Brain microvascular endothelial cell (primary cell): ENCODE measurements at regions not wholly inside any gene's neighbourhood (a gene's known extent, or its start where the extent isn't known, plus 50 kb on each side); places are given as distances from the start of the nearest gene placed in this dataset.

ENCODE experiments used
- DNase-seq: peaks from one replicate; pipeline ENCODE4 v3.0.0-alpha.2; 2020
- H3K27ac ChIP-seq: fragments of 250-450 bp; sonication (Bioruptor Pico); 2 replicates; pipeline ENCODE4 v1.5.1; 2020; ENCODE audit warnings: mild to moderate bottlenecking, moderate library complexity
- H3K27me3 ChIP-seq: fragments of 250-450 bp; sonication (Bioruptor Pico); replicated peaks from 2 replicates; pipeline ENCODE4 v1.5.1; 2020; ENCODE audit warnings: mild to moderate bottlenecking
- H3K36me3 ChIP-seq: fragments of 250-450 bp; sonication (Bioruptor Pico); replicated peaks from 2 replicates; pipeline ENCODE4 v1.5.1; 2020; ENCODE audit warnings: mild to moderate bottlenecking
- H3K4me3 ChIP-seq: 2 replicates; pipeline ENCODE4 v1.5.1; 2011; ENCODE audit warnings: low read depth, mild to moderate bottlenecking, control low read depth, low read length, moderate library complexity
- in situ Hi-C: cut with HindIII; loops from 2 replicates; pipeline ENCODE4 v1.10.0; 2017; ENCODE audit warnings: low sequenced_read_pairs, low pct_ligation_motif_present
- TF ChIP-seq, protein P1 (sequence below): IDR thresholded peaks from 2 replicates; pipeline ENCODE4 v1.5.1; 2011; ENCODE audit warnings: low read depth, mild to moderate bottlenecking, moderate library complexity, low read length, control low read depth, inconsistent platforms; ENCODE audit errors: missing control alignments

DNA sequence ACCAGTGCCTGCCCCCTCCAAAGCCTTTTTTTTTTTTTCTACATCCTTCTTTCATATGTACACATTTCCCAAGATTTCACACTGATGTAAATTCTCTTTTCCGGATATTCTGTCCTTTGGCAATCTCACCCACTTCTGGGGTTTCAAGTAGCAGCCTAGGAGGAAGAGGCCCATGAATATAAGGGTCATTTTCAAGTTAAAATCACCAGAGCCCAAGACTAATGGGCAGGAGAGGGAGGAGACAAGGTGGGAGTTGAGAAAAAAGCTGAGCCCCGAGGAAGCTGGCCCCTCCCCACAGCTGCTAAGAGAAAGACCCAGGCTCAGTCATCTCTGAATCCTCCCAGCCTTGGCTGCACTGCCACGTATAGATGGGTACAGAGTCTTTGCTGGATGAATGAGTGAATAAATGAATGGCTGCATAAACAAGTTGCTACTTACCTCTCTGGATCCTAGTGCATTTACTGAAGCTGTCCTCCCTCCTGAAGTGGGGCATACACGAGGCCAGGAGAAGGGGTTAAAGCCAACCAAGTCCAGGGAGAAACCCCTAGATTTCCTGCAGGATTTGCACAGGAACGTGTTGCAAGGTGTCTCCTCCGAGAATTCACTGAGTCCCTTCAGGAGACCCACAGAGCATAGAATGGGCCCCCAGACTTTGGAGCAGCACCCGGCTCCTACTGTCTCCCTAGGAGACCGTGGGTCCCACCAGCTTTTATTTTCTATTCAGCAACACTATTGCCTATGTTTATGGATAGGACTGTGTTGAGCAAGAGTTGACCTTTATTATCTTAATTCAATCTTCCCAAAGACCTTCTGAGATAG, 100.8 kb upstream of the LIPC start:
- Histone ChIP-seq H3K36me3 (no peaks in the 10 kb centered on the region), H3K27ac (peak overlapping the region; percentile 90), H3K27me3 (no peaks in the 10 kb centered on the region), H3K4me3 (no peak overlapping the region)
- DNase-seq: no peak
- TF ChIP-seq, protein P1, sequence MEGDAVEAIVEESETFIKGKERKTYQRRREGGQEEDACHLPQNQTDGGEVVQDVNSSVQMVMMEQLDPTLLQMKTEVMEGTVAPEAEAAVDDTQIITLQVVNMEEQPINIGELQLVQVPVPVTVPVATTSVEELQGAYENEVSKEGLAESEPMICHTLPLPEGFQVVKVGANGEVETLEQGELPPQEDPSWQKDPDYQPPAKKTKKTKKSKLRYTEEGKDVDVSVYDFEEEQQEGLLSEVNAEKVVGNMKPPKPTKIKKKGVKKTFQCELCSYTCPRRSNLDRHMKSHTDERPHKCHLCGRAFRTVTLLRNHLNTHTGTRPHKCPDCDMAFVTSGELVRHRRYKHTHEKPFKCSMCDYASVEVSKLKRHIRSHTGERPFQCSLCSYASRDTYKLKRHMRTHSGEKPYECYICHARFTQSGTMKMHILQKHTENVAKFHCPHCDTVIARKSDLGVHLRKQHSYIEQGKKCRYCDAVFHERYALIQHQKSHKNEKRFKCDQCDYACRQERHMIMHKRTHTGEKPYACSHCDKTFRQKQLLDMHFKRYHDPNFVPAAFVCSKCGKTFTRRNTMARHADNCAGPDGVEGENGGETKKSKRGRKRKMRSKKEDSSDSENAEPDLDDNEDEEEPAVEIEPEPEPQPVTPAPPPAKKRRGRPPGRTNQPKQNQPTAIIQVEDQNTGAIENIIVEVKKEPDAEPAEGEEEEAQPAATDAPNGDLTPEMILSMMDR: no peak
- in situ Hi-C loops: no loop called here

DNA sequence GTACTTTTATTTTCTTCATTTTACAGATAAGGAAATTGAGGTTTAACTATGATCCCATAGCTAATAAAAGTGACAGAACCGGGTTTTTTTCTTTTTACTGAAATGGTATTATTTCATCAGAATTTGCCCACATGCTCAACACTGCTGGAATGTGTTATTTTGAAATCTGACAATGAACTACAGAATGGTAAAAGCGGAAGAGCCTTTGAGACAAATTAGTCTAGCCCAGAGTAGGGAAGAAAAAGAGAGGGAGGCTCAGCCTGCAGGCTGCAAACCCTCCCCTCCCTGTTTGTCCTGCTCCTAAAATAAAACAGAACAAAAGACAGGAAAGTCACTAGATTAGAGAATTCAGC, 100.3 kb upstream of the LIPC start:
- DNase-seq: no peak
- peak overlapping the region; percentile 90 for H3K27ac ChIP-seq
- TF ChIP-seq, protein P1: no peak
- H3K36me3 ChIP-seq: no peaks in the 10 kb centered on the region
- H3K27me3 ChIP-seq: no peaks in the 10 kb centered on the region
- peak overlapping the region; percentile 15 for H3K4me3 ChIP-seq
- in situ Hi-C loops: no loop called here

DNA sequence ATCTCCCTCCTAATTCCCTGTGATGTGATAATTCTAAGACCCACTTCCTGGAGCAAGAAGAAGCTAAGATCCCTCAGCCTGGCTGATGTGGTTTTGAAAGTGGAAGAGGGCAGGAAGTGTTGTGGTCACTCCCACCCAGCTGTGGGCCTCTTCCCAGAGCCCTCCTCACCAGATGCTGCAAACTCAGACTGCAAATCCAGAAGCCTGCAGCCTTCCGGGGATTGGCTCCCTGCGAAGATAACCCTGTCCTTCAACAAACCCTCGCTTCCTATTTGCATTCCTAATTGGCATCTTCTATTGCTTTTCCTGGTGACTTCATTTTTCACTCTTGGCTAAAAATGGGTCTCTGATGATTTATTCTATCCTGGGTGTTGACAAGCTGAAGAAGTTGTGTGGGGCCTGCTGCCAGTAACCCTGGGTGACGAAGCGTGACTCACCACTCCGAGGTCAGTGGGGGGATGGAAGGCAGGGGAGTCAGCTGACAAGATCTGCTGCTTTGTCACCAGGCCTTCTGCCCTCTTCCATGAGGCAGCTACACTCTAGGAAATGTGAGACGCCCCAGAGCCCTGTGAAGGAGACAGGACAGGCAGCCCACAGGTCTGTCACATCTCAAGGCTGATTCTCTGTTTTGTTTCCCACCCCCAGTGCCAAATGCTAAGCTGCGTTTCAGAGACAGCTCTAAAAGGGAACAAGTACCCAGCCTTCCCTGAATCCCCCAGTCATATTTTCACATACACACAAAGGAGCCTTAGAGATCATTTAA, 99.7 kb upstream of the LIPC start:
- peak overlapping the region; percentile 90 for H3K27ac ChIP-seq
- peak overlapping the region; percentile 15 for H3K4me3 ChIP-seq
- TF ChIP-seq, protein P1: no peak
- DNase-seq: peak; percentile 99
- no peaks in the 10 kb centered on the region for H3K27me3 ChIP-seq
- H3K36me3 ChIP-seq: no peaks in the 10 kb centered on the region
- in situ Hi-C loops: no loop called here

DNA sequence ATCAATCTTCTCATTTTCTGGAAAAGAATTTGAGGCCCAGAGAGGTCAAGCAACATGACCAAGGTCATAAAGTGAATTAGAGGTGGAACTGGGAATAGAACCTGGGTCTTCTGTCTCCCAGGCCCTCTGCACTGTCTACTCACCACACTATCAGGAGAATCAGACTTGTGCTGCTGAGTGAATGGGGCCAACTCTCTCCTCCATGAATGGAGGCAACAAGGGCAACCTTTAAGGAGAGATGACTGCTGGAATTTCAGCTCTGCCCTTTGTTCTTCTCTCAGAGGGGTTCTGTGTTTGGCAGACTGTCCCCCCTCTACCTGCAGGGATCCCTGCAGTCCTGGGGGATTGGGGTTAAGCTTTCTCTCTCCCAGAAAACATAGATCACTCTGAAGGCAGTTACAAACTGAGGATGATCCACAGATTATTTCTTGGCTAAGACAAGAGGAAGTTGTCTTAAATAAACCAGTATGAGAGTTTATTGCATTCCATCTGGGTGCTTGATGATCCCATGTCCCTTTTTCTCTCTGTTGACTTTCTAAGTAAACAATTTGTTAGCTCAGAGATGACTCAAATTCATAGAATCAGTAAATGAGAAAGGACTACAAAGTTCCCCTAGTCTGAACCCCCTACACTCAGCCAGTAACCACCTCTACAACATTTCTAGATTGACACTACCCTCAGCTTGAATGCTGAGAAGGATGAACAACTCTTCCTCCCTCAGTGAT, 99.0 kb upstream of the LIPC start:
- H3K36me3 ChIP-seq: no peaks in the 10 kb centered on the region
- peak overlapping the region; percentile 90 for H3K27ac ChIP-seq
- peak; percentile 15 for DNase-seq

DNA sequence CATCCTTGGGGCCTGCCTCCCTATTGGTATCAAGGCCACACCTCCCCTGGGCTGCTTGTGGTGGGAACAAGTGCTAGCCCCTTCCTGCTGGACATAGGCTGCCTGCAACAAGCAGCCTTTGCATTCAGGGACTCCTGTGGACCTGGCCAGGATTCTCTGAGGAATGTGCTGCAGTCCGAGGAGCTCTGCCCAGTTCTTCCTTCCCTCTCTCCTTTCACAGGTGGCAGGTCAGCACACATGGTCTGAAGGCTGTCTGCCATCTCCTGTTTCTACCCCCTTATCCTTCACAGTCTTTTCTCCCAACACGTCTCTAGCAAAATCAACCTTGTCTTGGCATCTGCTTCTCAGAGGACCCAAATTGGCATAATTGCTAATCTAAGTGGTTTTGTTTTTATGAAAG, 97.0 kb upstream of the LIPC start:
- DNase-seq: no peak
- in situ Hi-C loops: no loop called here
- Histone ChIP-seq H3K27ac (no peak overlapping the region), H3K4me3 (no peak overlapping the region), H3K36me3 (no peaks in the 10 kb centered on the region), H3K27me3 (no peaks in the 10 kb centered on the region)
- TF ChIP-seq, protein P1: no peak

More for the DNA sequence above, 99.0 kb upstream of the LIPC start:
- Histone ChIP-seq H3K27me3 (no peaks in the 10 kb centered on the region), H3K4me3 (no peak overlapping the region)
- in situ Hi-C loops: no loop called here
- TF ChIP-seq, protein P1: no peak
